DND-41 (cell line): ENCODE measurements at regions not wholly inside any gene's neighbourhood (a gene's known extent, or its start where the extent isn't known, plus 50 kb on each side); places are given as distances from the start of the nearest gene placed in this dataset.

ENCODE experiments used
- ATAC-seq: fragments of 200-7000 bp; cut with Tn5 transposase; 3 replicates; pipeline ENCODE4 v1.9.1; 2021; ENCODE audit warnings: low read depth; ENCODE audit not compliant: insufficient read depth
- DNase-seq: peaks from one replicate; pipeline ENCODE4 v3.0.0-alpha.2; 2020
- H2AFZ ChIP-seq: 2 replicates; pipeline ENCODE4 v1.6.0; 2012; ENCODE audit warnings: low read depth, low read length
- H3K27ac ChIP-seq: 2 replicates; pipeline ENCODE4 v1.5.1; 2012; ENCODE audit warnings: low read length, inconsistent platforms
- H3K27me3 ChIP-seq: fragments of 200-600 bp; sonication (generic); 2 replicates; pipeline ENCODE4 v1.6.0; 2012; ENCODE audit warnings: low read length, mild to moderate bottlenecking, inconsistent platforms; ENCODE audit not compliant: insufficient read depth, poor library complexity
- H3K36me3 ChIP-seq: 2 replicates; pipeline ENCODE4 v1.5.1; 2012; ENCODE audit warnings: low read length, inconsistent platforms; ENCODE audit not compliant: insufficient read depth
- H3K4me1 ChIP-seq: 2 replicates; pipeline ENCODE4 v1.5.1; 2012; ENCODE audit warnings: mild to moderate bottlenecking, low read length; ENCODE audit not compliant: insufficient read depth
- H3K4me2 ChIP-seq: 2 replicates; pipeline ENCODE4 v1.6.0; 2012; ENCODE audit warnings: mild to moderate bottlenecking, moderate library complexity, low read length, inconsistent platforms; ENCODE audit not compliant: insufficient read depth
- H3K4me3 ChIP-seq, 2 experiments: fragments of 200-600 bp in 1 of 2; shearing (Covaris generic) in 1 of 2; 2 replicates each; pipeline ENCODE4 v1.5.1; 2012 to 2016; ENCODE audit warnings: inconsistent platforms in 2 of 2, low read length in 2 of 2, mild to moderate bottlenecking in 2 of 2, low read depth in 1 of 2, moderate library complexity in 1 of 2
- H3K79me2 ChIP-seq: 2 replicates; pipeline ENCODE4 v1.6.0; 2012; ENCODE audit warnings: low read length, inconsistent platforms; ENCODE audit not compliant: insufficient read depth
- H3K9ac ChIP-seq: 2 replicates; pipeline ENCODE4 v1.6.0; 2012; ENCODE audit warnings: low read depth, mild to moderate bottlenecking, inconsistent platforms, low read length, moderate library complexity
- H3K9me3 ChIP-seq: 2 replicates; pipeline ENCODE4 v1.5.1; 2012; ENCODE audit warnings: low read length, moderate library complexity, mild to moderate bottlenecking, inconsistent platforms; ENCODE audit not compliant: insufficient read depth, severe bottlenecking
- H4K20me1 ChIP-seq: 2 replicates; pipeline ENCODE4 v1.6.0; 2012; ENCODE audit warnings: low read length; ENCODE audit not compliant: insufficient read depth
- CTCF ChIP-seq: IDR thresholded peaks from 2 replicates; pipeline ENCODE4 v1.5.1; 2012; ENCODE audit warnings: borderline replicate concordance, low read length, moderate library complexity, mild to moderate bottlenecking; ENCODE audit not compliant: poor library complexity, severe bottlenecking; ENCODE audit errors: extremely low read depth
- EZH2 ChIP-seq: IDR thresholded peaks from 3 replicates; pipeline ENCODE4 v1.6.1; 2012; ENCODE audit warnings: borderline replicate concordance, low read depth, mild to moderate bottlenecking, moderate library complexity, low read length, inconsistent platforms; ENCODE audit not compliant: severe bottlenecking

- no peaks in the 10 kb centered on the region for H4K20me1 ChIP-seq
- no peak overlapping the region for H2AFZ ChIP-seq
- ATAC-seq (no peak), DNase-seq (no peak)
- TF ChIP-seq CTCF (no peak), EZH2 (no peak)
- no peak overlapping the region for H3K27ac ChIP-seq
- H3K4me1 ChIP-seq = no peaks in the 10 kb centered on the region
- H3K4me3 ChIP-seq = no peak overlapping the region
- no peak overlapping the region for H3K4me2 ChIP-seq
- no peaks in the 10 kb centered on the region for H3K79me2 ChIP-seq
- H3K9ac ChIP-seq = no peak overlapping the region
- H3K36me3 ChIP-seq = no peaks in the 10 kb centered on the region
- no peaks in the 10 kb centered on the region for H3K27me3 ChIP-seq
- H3K9me3 ChIP-seq = no peaks in the 10 kb centered on the region
These were observed 434.0 kb upstream of the BTBD3 start for GRCh38 chr20:11483697-11484096.

DNA sequence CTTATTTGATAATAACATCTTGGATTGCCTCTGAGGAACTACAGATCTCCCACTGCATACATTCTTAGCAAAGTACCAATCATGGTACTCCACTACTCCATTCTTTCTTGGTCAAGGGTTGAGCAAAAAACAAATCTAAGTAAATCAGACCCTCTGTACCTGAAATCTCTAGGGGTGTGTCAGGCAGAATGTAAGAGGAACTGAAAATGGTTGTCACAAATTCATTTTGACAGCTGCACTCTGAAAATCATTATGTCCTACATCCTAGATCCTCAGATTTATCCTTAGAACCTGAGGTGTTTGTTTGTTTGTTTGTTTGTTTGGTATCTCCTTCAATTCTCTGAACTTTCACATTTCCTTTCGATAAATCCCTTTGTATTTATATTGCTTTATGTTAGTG is 433.2 kb upstream of the BTBD3 start:
- TF ChIP-seq EZH2 (no peak), CTCF (no peak)
- no peak overlapping the region for H3K9ac ChIP-seq
- DNase-seq (no peak), ATAC-seq (no peak)
- H3K9me3 ChIP-seq = no peaks in the 10 kb centered on the region
- no peaks in the 10 kb centered on the region for H3K79me2 ChIP-seq
- no peaks in the 10 kb centered on the region for H3K27me3 ChIP-seq
- no peak overlapping the region for H3K27ac ChIP-seq
- no peaks in the 10 kb centered on the region for H3K36me3 ChIP-seq
- H3K4me1 ChIP-seq = no peaks in the 10 kb centered on the region
- H2AFZ ChIP-seq = no peak overlapping the region
- H4K20me1 ChIP-seq = no peaks in the 10 kb centered on the region
- H3K4me3 ChIP-seq = no peak overlapping the region
- H3K4me2 ChIP-seq = no peak overlapping the region

GRCh38 chr20:11492386-11492785 is 425.3 kb upstream of the BTBD3 start:
- no peak overlapping the region for H3K4me3 ChIP-seq
- no peak overlapping the region for H3K9ac ChIP-seq
- H3K9me3 ChIP-seq = no peaks in the 10 kb centered on the region
- H3K36me3 ChIP-seq = no peaks in the 10 kb centered on the region
- no peak overlapping the region for H3K27ac ChIP-seq
- DNase-seq = no peak
- H2AFZ ChIP-seq = no peak overlapping the region
- H3K79me2 ChIP-seq = no peaks in the 10 kb centered on the region
- no peaks in the 10 kb centered on the region for H3K4me1 ChIP-seq
- no peak for TF ChIP-seq EZH2
- no peak for TF ChIP-seq CTCF
- no peaks in the 10 kb centered on the region for H4K20me1 ChIP-seq
- no peak overlapping the region for H3K4me2 ChIP-seq
- H3K27me3 ChIP-seq = no peaks in the 10 kb centered on the region
- no peak for ATAC-seq

GRCh38 chr20:11492846-11493245 is 424.8 kb upstream of the BTBD3 start:
- Histone ChIP-seq H3K27ac (no peak overlapping the region), H4K20me1 (no peaks in the 10 kb centered on the region), H3K4me1 (no peaks in the 10 kb centered on the region), H3K9me3 (no peaks in the 10 kb centered on the region), H3K9ac (no peak overlapping the region), H3K36me3 (no peaks in the 10 kb centered on the region), H2AFZ (no peak overlapping the region), H3K79me2 (no peaks in the 10 kb centered on the region), H3K27me3 (no peaks in the 10 kb centered on the region), H3K4me3 (no peak overlapping the region), H3K4me2 (no peak overlapping the region)
- DNase-seq (no peak), ATAC-seq (no peak)
- no peak for TF ChIP-seq EZH2
- TF ChIP-seq CTCF = no peak
